ENCODE measurements at regions not wholly inside any gene's neighbourhood (a gene's known extent, or its start where the extent isn't known, plus 50 kb on each side); places are given as distances from the start of the nearest gene placed in this dataset.

DNA sequence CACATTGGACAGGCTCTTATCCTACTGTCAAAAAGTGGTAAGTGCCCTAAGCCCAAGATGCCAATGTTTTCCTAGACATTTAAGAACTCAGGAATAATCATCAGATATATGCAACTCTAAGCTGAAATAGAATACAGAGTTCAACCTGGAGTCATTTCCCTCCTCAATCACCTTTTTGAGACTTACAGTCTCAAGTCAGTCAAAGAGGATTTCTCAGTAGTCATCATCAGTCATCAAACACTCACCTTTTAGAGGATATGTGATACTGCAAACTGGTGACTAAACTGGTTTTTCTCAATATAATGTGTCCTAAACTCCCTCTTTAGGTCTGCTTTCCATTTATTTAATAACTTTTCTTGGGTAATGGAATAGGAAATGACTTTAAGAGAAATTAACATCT, 145.3 kb upstream of the ADAMTS5 start:
- no peaks in the 10 kb centered on the region for H3K36me3 ChIP-seq (ENCODE audit: control insufficient read depth, insufficient read depth, low read length)
- no peaks in the 10 kb centered on the region for H3K9me1 ChIP-seq (ENCODE audit: control insufficient read depth, insufficient read depth, low read length)
- H4K20me1 ChIP-seq (replicated peaks; ENCODE audit: control insufficient read depth, insufficient read depth, low read length) = no peaks in the 10 kb centered on the region
- no peak overlapping the region for H3K9ac ChIP-seq (ENCODE audit: insufficient read depth in 1 of 2, low read depth in 2 of 2, low read length in 2 of 2)
- H3K9me3 ChIP-seq (replicated peaks; ENCODE audit: control insufficient read depth, insufficient read depth, low read depth, low read length) = no peaks in the 10 kb centered on the region
- no peaks in the 10 kb centered on the region for H3K79me2 ChIP-seq (ENCODE audit: control insufficient read depth, insufficient read depth, low read length)
- FAIRE-seq = no peak
- ATAC-seq = no peak
- no TSS peak for BruUV-seq (replicated peaks)
- H3K4me3 ChIP-seq = no peak overlapping the region
- in situ Hi-C loops (cut with MboI) = no loop called here
- no peaks in the 10 kb centered on the region for H3K4me1 ChIP-seq (replicated peaks in 1 of 2; ENCODE audit: control insufficient read depth in 2 of 2, insufficient read depth in 2 of 2, low read length in 2 of 2)
- ChIA-PET CTCF (ENCODE audit: low intra/inter-chr PET ratio) (no interaction called here), POLR2A (no interaction called here)
- no peak for DNase-seq (ENCODE audit: extremely low read depth in 1 of 4, low spot score in 3 of 4)
- no peaks in the 10 kb centered on the region for H3K27me3 ChIP-seq (ENCODE audit: control insufficient read depth in 2 of 2, insufficient read depth in 2 of 2, low read length in 2 of 2)
- no peak overlapping the region for H2AFZ ChIP-seq (ENCODE audit: low read depth, low read length)
- H3K27ac ChIP-seq (ENCODE audit: extremely low read depth, low read depth, low read length) = no peak overlapping the region
- no peak overlapping the region for H3K4me2 ChIP-seq (ENCODE audit: insufficient read depth, low read length)
- intact Hi-C loops (cut with micrococcal nuclease) = no loop called here
- TF ChIP-seq ERF (CRISPR knock-in tag; IDR thresholded peaks at IDR 0.05) (no peak), CBFA2T3 (IDR thresholded peaks at IDR 0.05) (no peak), EGR1 (conservative IDR thresholded peaks at IDR 0.05) (no peak), NONO (IDR thresholded peaks at IDR 0.05; ENCODE audit: low read depth in 2 of 2, low read length in 1 of 2) (no peak), SP1 (CRISPR knock-in tag; IDR thresholded peaks at IDR 0.05) (no peak), ZNF561 (CRISPR knock-in tag; conservative IDR thresholded peaks at IDR 0.05) (no peak), SNRNP70 (optimal IDR thresholded peaks at IDR 0.05; ENCODE audit: low read depth, low read length) (no peak), TSC22D4 (tag; IDR thresholded peaks at IDR 0.05) (no peak), PHTF2 (CRISPR knock-in tag; IDR thresholded peaks at IDR 0.05) (no peak), MIER1 (IDR thresholded peaks at IDR 0.05; ENCODE audit: low read depth) (no peak), MAFK (IDR thresholded peaks at IDR 0.05; ENCODE audit: low read length) (no peak)
- TF ChIP-seq, protein P1, sequence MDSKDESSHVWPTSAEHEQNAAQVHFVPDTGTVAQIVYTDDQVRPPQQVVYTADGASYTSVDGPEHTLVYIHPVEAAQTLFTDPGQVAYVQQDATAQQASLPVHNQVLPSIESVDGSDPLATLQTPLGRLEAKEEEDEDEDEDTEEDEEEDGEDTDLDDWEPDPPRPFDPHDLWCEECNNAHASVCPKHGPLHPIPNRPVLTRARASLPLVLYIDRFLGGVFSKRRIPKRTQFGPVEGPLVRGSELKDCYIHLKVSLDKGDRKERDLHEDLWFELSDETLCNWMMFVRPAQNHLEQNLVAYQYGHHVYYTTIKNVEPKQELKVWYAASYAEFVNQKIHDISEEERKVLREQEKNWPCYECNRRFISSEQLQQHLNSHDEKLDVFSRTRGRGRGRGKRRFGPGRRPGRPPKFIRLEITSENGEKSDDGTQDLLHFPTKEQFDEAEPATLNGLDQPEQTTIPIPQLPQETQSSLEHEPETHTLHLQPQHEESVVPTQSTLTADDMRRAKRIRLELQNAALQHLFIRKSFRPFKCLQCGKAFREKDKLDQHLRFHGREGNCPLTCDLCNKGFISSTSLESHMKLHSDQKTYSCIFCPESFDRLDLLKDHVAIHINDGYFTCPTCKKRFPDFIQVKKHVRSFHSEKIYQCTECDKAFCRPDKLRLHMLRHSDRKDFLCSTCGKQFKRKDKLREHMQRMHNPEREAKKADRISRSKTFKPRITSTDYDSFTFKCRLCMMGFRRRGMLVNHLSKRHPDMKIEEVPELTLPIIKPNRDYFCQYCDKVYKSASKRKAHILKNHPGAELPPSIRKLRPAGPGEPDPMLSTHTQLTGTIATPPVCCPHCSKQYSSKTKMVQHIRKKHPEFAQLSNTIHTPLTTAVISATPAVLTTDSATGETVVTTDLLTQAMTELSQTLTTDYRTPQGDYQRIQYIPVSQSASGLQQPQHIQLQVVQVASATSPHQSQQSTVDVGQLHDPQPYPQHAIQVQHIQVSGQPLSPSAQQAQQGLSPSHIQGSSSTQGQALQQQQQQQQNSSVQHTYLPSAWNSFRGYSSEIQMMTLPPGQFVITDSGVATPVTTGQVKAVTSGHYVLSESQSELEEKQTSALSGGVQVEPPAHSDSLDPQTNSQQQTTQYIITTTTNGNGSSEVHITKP (IDR thresholded peaks at IDR 0.05; ENCODE audit: partially characterized antibody) = no peak
- TF ChIP-seq, protein P2, sequence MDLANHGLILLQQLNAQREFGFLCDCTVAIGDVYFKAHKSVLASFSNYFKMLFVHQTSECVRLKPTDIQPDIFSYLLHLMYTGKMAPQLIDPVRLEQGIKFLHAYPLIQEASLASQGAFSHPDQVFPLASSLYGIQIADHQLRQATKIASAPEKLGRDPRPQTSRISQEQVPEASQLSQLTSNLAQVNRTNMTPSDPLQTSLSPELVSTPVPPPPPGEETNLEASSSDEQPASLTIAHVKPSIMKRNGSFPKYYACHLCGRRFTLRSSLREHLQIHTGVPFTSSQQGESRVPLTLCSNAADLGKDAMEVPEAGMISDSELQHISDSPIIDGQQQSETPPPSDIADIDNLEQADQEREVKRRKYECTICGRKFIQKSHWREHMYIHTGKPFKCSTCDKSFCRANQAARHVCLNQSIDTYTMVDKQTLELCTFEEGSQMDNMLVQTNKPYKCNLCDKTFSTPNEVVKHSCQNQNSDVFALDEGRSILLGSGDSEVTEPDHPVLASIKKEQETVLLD (IDR thresholded peaks at IDR 0.05) = no peak
- TF ChIP-seq, protein P3, sequence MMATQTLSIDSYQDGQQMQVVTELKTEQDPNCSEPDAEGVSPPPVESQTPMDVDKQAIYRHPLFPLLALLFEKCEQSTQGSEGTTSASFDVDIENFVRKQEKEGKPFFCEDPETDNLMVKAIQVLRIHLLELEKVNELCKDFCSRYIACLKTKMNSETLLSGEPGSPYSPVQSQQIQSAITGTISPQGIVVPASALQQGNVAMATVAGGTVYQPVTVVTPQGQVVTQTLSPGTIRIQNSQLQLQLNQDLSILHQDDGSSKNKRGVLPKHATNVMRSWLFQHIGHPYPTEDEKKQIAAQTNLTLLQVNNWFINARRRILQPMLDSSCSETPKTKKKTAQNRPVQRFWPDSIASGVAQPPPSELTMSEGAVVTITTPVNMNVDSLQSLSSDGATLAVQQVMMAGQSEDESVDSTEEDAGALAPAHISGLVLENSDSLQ (IDR thresholded peaks at IDR 0.05) = no peak
- TF ChIP-seq, protein P4, sequence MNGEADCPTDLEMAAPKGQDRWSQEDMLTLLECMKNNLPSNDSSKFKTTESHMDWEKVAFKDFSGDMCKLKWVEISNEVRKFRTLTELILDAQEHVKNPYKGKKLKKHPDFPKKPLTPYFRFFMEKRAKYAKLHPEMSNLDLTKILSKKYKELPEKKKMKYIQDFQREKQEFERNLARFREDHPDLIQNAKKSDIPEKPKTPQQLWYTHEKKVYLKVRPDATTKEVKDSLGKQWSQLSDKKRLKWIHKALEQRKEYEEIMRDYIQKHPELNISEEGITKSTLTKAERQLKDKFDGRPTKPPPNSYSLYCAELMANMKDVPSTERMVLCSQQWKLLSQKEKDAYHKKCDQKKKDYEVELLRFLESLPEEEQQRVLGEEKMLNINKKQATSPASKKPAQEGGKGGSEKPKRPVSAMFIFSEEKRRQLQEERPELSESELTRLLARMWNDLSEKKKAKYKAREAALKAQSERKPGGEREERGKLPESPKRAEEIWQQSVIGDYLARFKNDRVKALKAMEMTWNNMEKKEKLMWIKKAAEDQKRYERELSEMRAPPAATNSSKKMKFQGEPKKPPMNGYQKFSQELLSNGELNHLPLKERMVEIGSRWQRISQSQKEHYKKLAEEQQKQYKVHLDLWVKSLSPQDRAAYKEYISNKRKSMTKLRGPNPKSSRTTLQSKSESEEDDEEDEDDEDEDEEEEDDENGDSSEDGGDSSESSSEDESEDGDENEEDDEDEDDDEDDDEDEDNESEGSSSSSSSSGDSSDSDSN (IDR thresholded peaks at IDR 0.05; ENCODE audit: borderline replicate concordance in 1 of 2, low read depth in 2 of 2, low read length in 2 of 2) = no peak
